GM12878 (cell line): ENCODE measurements at regions not wholly inside any gene's neighbourhood (a gene's known extent, or its start where the extent isn't known, plus 50 kb on each side); places are given as distances from the start of the nearest gene placed in this dataset.

Source experiments
- ATAC-seq: fragments of 200-7000 bp; cut with Tn5 transposase; 3 replicates; pipeline ENCODE4 v1.9.1; 2020; ENCODE audit warnings: mild to moderate bottlenecking, moderate library complexity
- BruUV-seq: library from RNA; stranded (reverse); fragments of 400-500 nt; replicated peaks from 2 replicates; lab custom pipeline; 2021; lab: Mats Ljungman, UMichigan
- CTCF ChIA-PET: fragments of 300-600 bp; sonication (Branson Sonifier 250); formaldehyde crosslinking; extraction: SDS; loops from one replicate; lab custom pipeline; 2021; ENCODE audit warnings: inconsistent platforms; lab: Yijun Ruan, JAX
- POLR2A ChIA-PET: fragments of 350-600 bp; formaldehyde crosslinking; extraction: SDS; loops from one replicate; lab custom pipeline; 2021; ENCODE audit warnings: inconsistent platforms; lab: Charles Lee
- RAD21 ChIA-PET: fragments of 300-600 bp; sonication (Branson Sonifier 250); formaldehyde crosslinking; loops from one replicate; lab custom pipeline; 2023; ENCODE audit warnings: antibody characterized with exemption; ENCODE audit not compliant: unreplicated experiment; lab: Charles Lee
- SMC1A ChIA-PET: fragments of 300-600 bp; sonication (Branson Sonifier 250); formaldehyde crosslinking; loops from one replicate; lab custom pipeline; 2023; ENCODE audit not compliant: unreplicated experiment, uncharacterized antibody; lab: Charles Lee
- DNase-seq: peaks from one replicate; pipeline ENCODE4 v3.0.0-alpha.2; 2011; ENCODE audit warnings: low read depth, low spot score
- FAIRE-seq: peaks from 3 replicates; lab custom pipeline; 2011; peaks lifted over from hg19 to GRCh38; lab: Jason Lieb, UNC
- H2AFZ ChIP-seq: 2 replicates; pipeline ENCODE4 v1.6.0; 2011; ENCODE audit warnings: low read depth, low read length, control low read depth; ENCODE audit not compliant: control insufficient read depth
- H3K27ac ChIP-seq: 2 replicates; pipeline ENCODE4 v1.5.1; 2011; ENCODE audit warnings: control low read depth; ENCODE audit not compliant: control insufficient read depth, insufficient read depth
- H3K27me3 ChIP-seq, 2 experiments: replicated peaks in 1 of 2; 2 replicates each; pipeline versions ENCODE4 v1.6.0 to v1.6.1; 2011; ENCODE audit warnings: low read length in 1 of 2; ENCODE audit not compliant: control insufficient read depth in 2 of 2, insufficient read depth in 2 of 2
- H3K36me3 ChIP-seq, 2 experiments: 2 replicates each; pipeline ENCODE4 v1.5.1; 2011; ENCODE audit warnings: low read length in 1 of 2; ENCODE audit not compliant: control insufficient read depth in 2 of 2, insufficient read depth in 2 of 2
- H3K4me1 ChIP-seq: 2 replicates; pipeline ENCODE4 v1.6.1; 2011; ENCODE audit warnings: mild to moderate bottlenecking, low read length, moderate library complexity, mixed read lengths; ENCODE audit not compliant: control insufficient read depth, insufficient read depth
- H3K4me2 ChIP-seq: 2 replicates; pipeline ENCODE4 v1.6.0; 2011; ENCODE audit warnings: control low read depth; ENCODE audit not compliant: control insufficient read depth, insufficient read depth
- H3K4me3 ChIP-seq: fragments of 200-600 bp; sonication (generic); 2 replicates; pipeline ENCODE4 v1.5.1; 2016
- H3K79me2 ChIP-seq: 2 replicates; pipeline ENCODE4 v1.6.0; 2011; ENCODE audit warnings: low read length; ENCODE audit not compliant: control insufficient read depth, insufficient read depth
- H3K9ac ChIP-seq: 2 replicates; pipeline ENCODE4 v1.8.0; 2011; ENCODE audit warnings: low read length, control low read depth, mixed read lengths; ENCODE audit not compliant: control insufficient read depth, insufficient read depth
- H3K9me3 ChIP-seq: replicated peaks from 3 replicates; pipeline ENCODE4 v1.5.1; 2011; ENCODE audit warnings: mild to moderate bottlenecking, low read length; ENCODE audit not compliant: control insufficient read depth, insufficient read depth
- H4K20me1 ChIP-seq: 2 replicates; pipeline ENCODE4 v1.6.0; 2011; ENCODE audit not compliant: control insufficient read depth, insufficient read depth
- ASH2L ChIP-seq: fragments of 300-600, 200-600 bp; sonication (generic); IDR thresholded peaks from 2 replicates; pipeline ENCODE4 v1.6.1; 2017; ENCODE audit warnings: low read depth, mild to moderate bottlenecking, borderline replicate concordance
- ATF2 ChIP-seq: IDR thresholded peaks from 2 replicates; pipeline ENCODE4 v1.6.1; 2012; ENCODE audit warnings: low read length, inconsistent platforms
- ATF3 ChIP-seq: IDR thresholded peaks from 2 replicates; pipeline ENCODE4 v1.6.1; 2011; ENCODE audit warnings: low read depth, mild to moderate bottlenecking, low read length, moderate library complexity, borderline replicate concordance; ENCODE audit errors: extremely low read depth
- GATAD2B ChIP-seq: fragments of 450-650 bp; conservative IDR thresholded peaks from 2 replicates; pipeline ENCODE4 v1.6.1; 2017; ENCODE audit warnings: low read depth, mild to moderate bottlenecking, moderate library complexity
- HDGF ChIP-seq: fragments of 450-650 bp; IDR thresholded peaks from 2 replicates; pipeline ENCODE4 v1.6.1; 2016; ENCODE audit warnings: antibody characterized with exemption
- POLR2A ChIP-seq: IDR thresholded peaks from 2 replicates; pipeline ENCODE4 v1.6.1; 2011; ENCODE audit warnings: low read depth, mild to moderate bottlenecking, low read length
- POU2F2 ChIP-seq: IDR thresholded peaks from 3 replicates; pipeline ENCODE4 v1.6.1; 2011; ENCODE audit warnings: low read depth, mild to moderate bottlenecking, low read length, borderline replicate concordance
- SIN3A ChIP-seq: IDR thresholded peaks from 2 replicates; pipeline ENCODE4 v1.6.1; 2012; ENCODE audit warnings: low read depth, low read length, improper control_type of control experiment
- SMAD1 ChIP-seq: fragments of 450-650 bp; IDR thresholded peaks from 2 replicates; pipeline ENCODE4 v1.6.1; 2018; ENCODE audit warnings: mild to moderate bottlenecking, low read depth; ENCODE audit not compliant: partially characterized antibody
- SMAD5 ChIP-seq: IDR thresholded peaks from 2 replicates; pipeline ENCODE4 v1.6.1; 2016; ENCODE audit warnings: antibody characterized with exemption, low read depth
- SP1 ChIP-seq: IDR thresholded peaks from one replicate; pipeline ENCODE4 v1.6.1; 2011; ENCODE audit warnings: low read depth, low read length
- STAT3 ChIP-seq: IDR thresholded peaks from 2 replicates; pipeline ENCODE4 v1.6.1; 2011; ENCODE audit warnings: low read depth, low read length, improper control_type of control experiment
- TARDBP ChIP-seq: IDR thresholded peaks from 2 replicates; pipeline ENCODE4 v1.6.1; 2016; ENCODE audit warnings: borderline replicate concordance
- ZNF274 ChIP-seq: IDR thresholded peaks from one replicate; pipeline ENCODE4 v1.8.0; 2011; ENCODE audit not compliant: insufficient read length, insufficient read depth
- WGBS: methylation state at CpG from one replicate; pipeline ENCODE4 v1.1.6; 2016; ENCODE audit warnings: low lambda C conversion rate; ENCODE audit not compliant: insufficient replicate concordance, insufficient coverage; ENCODE audit errors: missing lambda C conversion rate; 5-methylcytosine and 5-hydroxymethylcytosine counted together
- in situ Hi-C: fragments of 300-500 bp; cut with MboI; formaldehyde crosslinking; loops from 9 replicates; pipeline ENCODE4 v1.14.3; 2018; ENCODE audit warnings: mixed read lengths
- intact Hi-C: fragments of 100-400 bp; cut with micrococcal nuclease; formaldehyde crosslinking; loops from one replicate; pipeline ENCODE4 v1.14.2; 2022; ENCODE audit not compliant: unreplicated experiment
- TF ChIP-seq, protein P1 (sequence below): fragments of 450-650 bp; formaldehyde crosslinking; IDR thresholded peaks from 2 replicates; pipeline ENCODE4 v1.4.0; 2020; ENCODE audit warnings: mild to moderate bottlenecking, moderate library complexity
- TF ChIP-seq, protein P2 (sequence below): fragments of 450-650 bp; IDR thresholded peaks from 2 replicates; pipeline ENCODE4 v1.6.1; 2014; ENCODE audit warnings: mild to moderate bottlenecking

- TF ChIP-seq, protein P1, sequence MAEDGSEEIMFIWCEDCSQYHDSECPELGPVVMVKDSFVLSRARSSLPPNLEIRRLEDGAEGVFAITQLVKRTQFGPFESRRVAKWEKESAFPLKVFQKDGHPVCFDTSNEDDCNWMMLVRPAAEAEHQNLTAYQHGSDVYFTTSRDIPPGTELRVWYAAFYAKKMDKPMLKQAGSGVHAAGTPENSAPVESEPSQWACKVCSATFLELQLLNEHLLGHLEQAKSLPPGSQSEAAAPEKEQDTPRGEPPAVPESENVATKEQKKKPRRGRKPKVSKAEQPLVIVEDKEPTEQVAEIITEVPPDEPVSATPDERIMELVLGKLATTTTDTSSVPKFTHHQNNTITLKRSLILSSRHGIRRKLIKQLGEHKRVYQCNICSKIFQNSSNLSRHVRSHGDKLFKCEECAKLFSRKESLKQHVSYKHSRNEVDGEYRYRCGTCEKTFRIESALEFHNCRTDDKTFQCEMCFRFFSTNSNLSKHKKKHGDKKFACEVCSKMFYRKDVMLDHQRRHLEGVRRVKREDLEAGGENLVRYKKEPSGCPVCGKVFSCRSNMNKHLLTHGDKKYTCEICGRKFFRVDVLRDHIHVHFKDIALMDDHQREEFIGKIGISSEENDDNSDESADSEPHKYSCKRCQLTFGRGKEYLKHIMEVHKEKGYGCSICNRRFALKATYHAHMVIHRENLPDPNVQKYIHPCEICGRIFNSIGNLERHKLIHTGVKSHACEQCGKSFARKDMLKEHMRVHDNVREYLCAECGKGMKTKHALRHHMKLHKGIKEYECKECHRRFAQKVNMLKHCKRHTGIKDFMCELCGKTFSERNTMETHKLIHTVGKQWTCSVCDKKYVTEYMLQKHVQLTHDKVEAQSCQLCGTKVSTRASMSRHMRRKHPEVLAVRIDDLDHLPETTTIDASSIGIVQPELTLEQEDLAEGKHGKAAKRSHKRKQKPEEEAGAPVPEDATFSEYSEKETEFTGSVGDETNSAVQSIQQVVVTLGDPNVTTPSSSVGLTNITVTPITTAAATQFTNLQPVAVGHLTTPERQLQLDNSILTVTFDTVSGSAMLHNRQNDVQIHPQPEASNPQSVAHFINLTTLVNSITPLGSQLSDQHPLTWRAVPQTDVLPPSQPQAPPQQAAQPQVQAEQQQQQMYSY (CRISPR knock-in tag), result no peak
- TF ChIP-seq TARDBP, result no peak
- TF ChIP-seq, all 136 proteins: peak for 0
Observed at GRCh38 chr2:20914771-20915170, 91.9 kb upstream of the LDAH start (continued).

GRCh38 chr2:20914087-20914486, 91.2 kb upstream of the LDAH start:
- peaks cover 0 to 4% of the 10 kb centered on the region in 2 experiments; a peak in 1 of 4 replicates for H3K27me3 ChIP-seq
- no peak for ATAC-seq
- H2AFZ ChIP-seq, result no peak overlapping the region
- no TSS peak for BruUV-seq
- RAD21 ChIA-PET, result no interaction called here
- no peak overlapping the region for H3K27ac ChIP-seq
- WGBS, result 25% methylated on average over 4 of the region's 4 CpGs
- no peaks in the 10 kb centered on the region for H3K4me1 ChIP-seq
- no peak for TF ChIP-seq SMAD1
- TF ChIP-seq, protein P2, sequence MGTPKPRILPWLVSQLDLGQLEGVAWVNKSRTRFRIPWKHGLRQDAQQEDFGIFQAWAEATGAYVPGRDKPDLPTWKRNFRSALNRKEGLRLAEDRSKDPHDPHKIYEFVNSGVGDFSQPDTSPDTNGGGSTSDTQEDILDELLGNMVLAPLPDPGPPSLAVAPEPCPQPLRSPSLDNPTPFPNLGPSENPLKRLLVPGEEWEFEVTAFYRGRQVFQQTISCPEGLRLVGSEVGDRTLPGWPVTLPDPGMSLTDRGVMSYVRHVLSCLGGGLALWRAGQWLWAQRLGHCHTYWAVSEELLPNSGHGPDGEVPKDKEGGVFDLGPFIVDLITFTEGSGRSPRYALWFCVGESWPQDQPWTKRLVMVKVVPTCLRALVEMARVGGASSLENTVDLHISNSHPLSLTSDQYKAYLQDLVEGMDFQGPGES, result no peak
- TF ChIP-seq STAT3, result no peak
- TF ChIP-seq POU2F2, result no peak
- TF ChIP-seq SIN3A, result no peak
- no peak for TF ChIP-seq SMAD5
- TF ChIP-seq POLR2A, result no peak
- no peak for TF ChIP-seq GATAD2B
- TF ChIP-seq ZNF274, result no peak
- TF ChIP-seq ASH2L, result no peak
- no peak for TF ChIP-seq ATF2
- no peak for TF ChIP-seq HDGF
- TF ChIP-seq SP1, result no peak
- TF ChIP-seq ATF3, result no peak
- TF ChIP-seq, all 136 proteins: peak for 0
- Histone ChIP-seq H3K4me3 (no peak overlapping the region), H3K9me3 (no peaks in the 10 kb centered on the region), H3K36me3 (no peaks in the 10 kb centered on the region), H3K9ac (no peak overlapping the region), H3K79me2 (no peaks in the 10 kb centered on the region), H4K20me1 (no peaks in the 10 kb centered on the region), H3K4me2 (no peak overlapping the region)
- intact Hi-C loops (no loop called here), in situ Hi-C loops (no loop called here)
- SMC1A ChIA-PET, result no interaction called here
- DNase-seq (no peak), FAIRE-seq (no peak)
- POLR2A ChIA-PET, result no interaction called here
- CTCF ChIA-PET, result no interaction called here
